ENCODE measurements at regions not wholly inside any gene's neighbourhood (a gene's known extent, or its start where the extent isn't known, plus 50 kb on each side); places are given as distances from the start of the nearest gene placed in this dataset.
"Not testable (repeated sequence)": the region's sequence is repeated elsewhere in the genome, so short reads cannot be mapped to it uniquely, and the experiment has no call there.

- Histone ChIP-seq H3K27me3 (no peaks in the 10 kb centered on the region), H3K36me3 (no peaks in the 10 kb centered on the region), H3K9me3 (no peaks in the 10 kb centered on the region), H3K4me3 (no peak overlapping the region)
- DNase-seq = no peak
Observed at GRCh38 chr1:163983097-163983496, 575.9 kb upstream of the PBX1 start.

DNA sequence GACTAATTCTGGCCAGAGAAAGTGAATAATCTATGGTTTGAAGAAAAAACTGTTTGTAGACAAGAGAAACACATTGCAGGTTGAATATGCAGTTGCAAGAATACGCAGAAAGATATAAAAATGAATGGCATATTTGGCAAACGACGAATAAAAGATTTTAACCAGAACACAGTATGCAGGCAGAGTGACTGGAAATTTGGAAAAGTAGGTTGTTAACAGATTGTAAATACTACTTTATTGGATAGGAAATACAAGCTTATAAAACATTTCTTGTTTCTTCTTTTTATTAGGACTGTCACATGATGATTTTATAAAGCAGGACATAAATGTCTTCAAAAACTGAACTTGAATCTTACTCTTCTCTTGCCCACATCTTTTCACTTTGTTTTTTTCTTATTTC is 573.3 kb upstream of the PBX1 start:
- Histone ChIP-seq H3K27me3 (no peaks in the 10 kb centered on the region), H3K4me3 (no peak overlapping the region), H3K9me3 (no peaks in the 10 kb centered on the region), H3K36me3 (no peaks in the 10 kb centered on the region)
- no peak for DNase-seq

DNA sequence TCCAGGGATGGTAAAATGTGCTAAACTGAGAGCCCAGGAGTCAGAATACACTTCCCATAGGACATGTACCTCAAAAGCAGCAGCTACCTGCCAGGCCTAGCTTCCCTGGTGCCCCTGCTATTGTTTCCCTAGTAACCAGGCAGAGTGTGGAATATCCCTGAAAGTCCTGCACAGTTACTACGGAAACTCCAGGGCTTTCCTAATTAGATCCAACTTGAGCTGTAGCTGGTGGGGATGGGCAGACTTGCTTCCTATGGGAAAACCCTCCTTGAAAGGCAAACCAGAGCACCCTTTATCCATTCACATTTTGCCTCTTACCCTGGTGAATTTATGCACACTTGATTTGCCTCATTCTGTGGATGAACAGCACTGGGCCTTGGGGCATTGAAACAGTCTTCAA is 559.9 kb upstream of the PBX1 start:
- no peaks in the 10 kb centered on the region for H3K9me3 ChIP-seq
- no peak overlapping the region for H3K4me3 ChIP-seq
- no peaks in the 10 kb centered on the region for H3K27me3 ChIP-seq
- no peak for DNase-seq
- no peaks in the 10 kb centered on the region for H3K36me3 ChIP-seq

DNA sequence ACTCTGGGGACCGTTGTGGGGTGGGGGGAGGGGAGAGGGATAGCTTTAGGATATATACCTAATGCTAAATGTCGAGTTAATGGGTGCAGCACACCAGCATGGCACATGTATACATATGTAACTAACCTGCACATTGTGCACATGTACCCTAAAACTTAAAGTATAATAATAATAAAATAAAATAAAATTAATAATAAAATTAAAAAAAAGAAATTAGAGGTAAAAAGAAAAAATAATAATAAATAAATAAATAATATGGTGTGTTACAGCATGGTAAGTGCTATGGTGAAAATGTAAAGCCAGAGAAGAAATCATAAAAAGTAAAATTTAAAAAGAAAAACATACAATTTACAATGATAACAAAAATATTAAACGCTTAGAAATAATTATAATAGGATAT is 552.8 kb upstream of the PBX1 start:
- not testable (repeated sequence) for H3K27me3 ChIP-seq, DNase-seq, H3K9me3 ChIP-seq, H3K4me3 ChIP-seq, H3K36me3 ChIP-seq

DNA sequence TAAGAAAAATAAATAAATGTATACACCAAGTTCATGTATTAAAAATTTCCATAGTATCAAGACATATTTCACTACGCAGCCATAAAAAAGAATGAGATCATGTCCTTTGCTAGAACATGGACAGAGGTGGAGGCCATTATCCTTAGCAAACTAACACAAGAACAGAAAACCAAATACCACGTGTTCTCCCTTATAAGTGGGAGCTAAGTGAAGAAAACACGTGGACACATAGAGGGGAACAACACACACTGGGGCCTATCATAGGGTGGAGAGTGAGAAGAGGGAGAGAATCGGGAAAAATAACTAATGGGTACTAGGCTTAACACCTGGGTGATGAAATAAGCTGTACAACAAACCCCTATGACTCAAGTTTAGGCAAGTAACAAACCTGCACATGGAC is 552.4 kb upstream of the PBX1 start:
- Histone ChIP-seq H3K9me3 (no peaks in the 10 kb centered on the region), H3K36me3 (no peaks in the 10 kb centered on the region), H3K4me3 (no peak overlapping the region), H3K27me3 (no peaks in the 10 kb centered on the region)
- no peak for DNase-seq

- Histone ChIP-seq H3K27me3 (no peaks in the 10 kb centered on the region), H3K4me3 (no peak overlapping the region), H3K9me3 (no peaks in the 10 kb centered on the region), H3K36me3 (no peaks in the 10 kb centered on the region)
- no peak for DNase-seq
Observed at GRCh38 chr1:164017239-164017638, 541.7 kb upstream of the PBX1 start.

GRCh38 chr1:164020391-164020790 is 538.6 kb upstream of the PBX1 start:
- no peak overlapping the region for H3K4me3 ChIP-seq
- DNase-seq = no peak
- H3K27me3 ChIP-seq = no peaks in the 10 kb centered on the region
- no peaks in the 10 kb centered on the region for H3K36me3 ChIP-seq
- H3K9me3 ChIP-seq = no peaks in the 10 kb centered on the region

DNA sequence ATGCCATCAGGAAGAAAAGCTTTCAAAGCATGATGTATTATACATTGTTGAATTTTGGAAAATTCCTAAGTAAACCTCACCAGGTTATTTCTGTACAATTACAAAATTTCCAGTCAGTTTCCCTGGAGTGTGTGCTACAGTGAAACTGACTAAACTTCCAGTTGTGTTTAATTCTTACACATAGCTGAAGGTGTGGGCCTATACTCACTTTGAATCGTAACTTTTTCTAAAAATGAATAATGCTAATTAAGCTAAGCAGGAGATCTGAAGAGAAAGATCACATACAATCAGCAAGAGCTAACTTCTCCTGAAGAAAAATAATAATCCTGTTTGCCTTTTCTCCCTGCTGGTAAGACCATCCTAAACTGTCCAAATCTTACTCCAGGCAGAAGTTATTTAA is 537.2 kb upstream of the PBX1 start:
- no peak overlapping the region for H3K4me3 ChIP-seq
- no peaks in the 10 kb centered on the region for H3K9me3 ChIP-seq
- no peaks in the 10 kb centered on the region for H3K27me3 ChIP-seq
- no peaks in the 10 kb centered on the region for H3K36me3 ChIP-seq
- DNase-seq = no peak

DNA sequence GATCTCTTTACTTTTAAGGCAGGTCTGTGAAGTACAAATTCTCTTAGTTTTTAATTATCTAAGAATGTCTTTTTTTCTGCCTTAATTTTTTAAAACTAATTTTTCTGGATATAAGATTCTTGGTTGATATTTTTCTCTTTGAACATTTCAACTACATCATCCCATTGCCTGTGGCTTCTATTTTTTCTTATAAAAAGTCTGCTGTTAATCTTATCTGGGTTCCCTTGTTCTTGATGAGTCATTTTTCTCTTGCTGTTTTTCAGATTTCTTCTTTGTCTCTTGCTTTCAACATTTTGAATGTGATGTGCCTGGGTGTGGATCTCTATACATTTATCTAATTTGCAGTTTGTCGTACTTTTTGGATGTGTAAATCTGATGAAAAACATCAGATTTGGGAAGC is 525.2 kb upstream of the PBX1 start:
- H3K4me3 ChIP-seq = no peak overlapping the region
- DNase-seq = no peak
- peaks cover 6% of the 10 kb centered on the region for H3K9me3 ChIP-seq
- no peaks in the 10 kb centered on the region for H3K27me3 ChIP-seq
- H3K36me3 ChIP-seq = no peaks in the 10 kb centered on the region

GRCh38 chr1:164040754-164041153 is 518.2 kb upstream of the PBX1 start:
- Histone ChIP-seq H3K4me3 (no peak overlapping the region), H3K27me3 (no peaks in the 10 kb centered on the region), H3K36me3 (no peaks in the 10 kb centered on the region), H3K9me3 (no peaks in the 10 kb centered on the region)
- no peak for DNase-seq

GRCh38 chr1:164051782-164052181 is 507.2 kb upstream of the PBX1 start:
- no peak for DNase-seq
- no peaks in the 10 kb centered on the region for H3K27me3 ChIP-seq

DNA sequence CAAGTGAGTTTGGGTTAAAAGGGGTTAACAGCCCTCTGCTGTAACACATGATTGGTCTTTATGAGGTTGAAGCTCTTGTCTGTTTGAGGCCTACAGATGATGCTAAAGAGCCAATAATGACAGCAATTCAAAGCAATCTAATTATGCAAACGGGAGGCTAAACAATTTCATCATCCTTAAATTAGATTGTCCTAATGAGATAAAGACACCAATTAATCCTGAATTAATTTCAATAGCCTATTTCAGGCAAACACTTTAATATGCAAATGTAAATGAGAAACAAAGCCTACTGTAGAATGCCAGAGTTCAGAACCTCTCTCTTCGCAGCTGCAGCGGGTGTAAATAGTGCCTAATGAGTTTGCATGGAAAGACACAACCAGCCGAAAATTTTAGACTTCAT is 504.7 kb upstream of the PBX1 start:
- H3K36me3 ChIP-seq = no peaks in the 10 kb centered on the region
- H3K4me3 ChIP-seq = no peak overlapping the region
- no peaks in the 10 kb centered on the region for H3K27me3 ChIP-seq
- DNase-seq = no peak
- no peaks in the 10 kb centered on the region for H3K9me3 ChIP-seq

More at GRCh38 chr1:164051782-164052181, 507.2 kb upstream of the PBX1 start:
- Histone ChIP-seq H3K9me3 (no peaks in the 10 kb centered on the region), H3K36me3 (no peaks in the 10 kb centered on the region), H3K4me3 (no peak overlapping the region)

DNA sequence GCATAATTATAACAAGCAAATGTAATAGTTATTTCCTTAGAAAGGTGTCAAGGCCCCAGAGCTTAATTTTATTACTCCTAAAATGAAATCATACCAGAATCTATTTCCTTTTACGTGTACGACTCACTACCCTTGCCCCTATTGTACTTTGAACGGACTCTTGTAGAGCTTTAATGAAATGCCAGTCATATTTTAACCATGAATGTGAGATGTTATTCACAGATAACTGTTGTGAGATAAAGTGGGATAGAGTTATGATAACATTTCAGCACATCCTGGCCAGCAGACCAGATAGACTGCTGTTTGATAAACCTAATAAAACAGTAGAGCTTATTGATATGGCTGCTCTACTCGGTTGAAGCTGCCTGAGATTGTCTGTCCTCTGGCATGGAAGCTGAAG is 500.8 kb upstream of the PBX1 start:
- DNase-seq = no peak
- no peaks in the 10 kb centered on the region for H3K36me3 ChIP-seq
- no peaks in the 10 kb centered on the region for H3K27me3 ChIP-seq
- no peaks in the 10 kb centered on the region for H3K9me3 ChIP-seq
- no peak overlapping the region for H3K4me3 ChIP-seq

DNA sequence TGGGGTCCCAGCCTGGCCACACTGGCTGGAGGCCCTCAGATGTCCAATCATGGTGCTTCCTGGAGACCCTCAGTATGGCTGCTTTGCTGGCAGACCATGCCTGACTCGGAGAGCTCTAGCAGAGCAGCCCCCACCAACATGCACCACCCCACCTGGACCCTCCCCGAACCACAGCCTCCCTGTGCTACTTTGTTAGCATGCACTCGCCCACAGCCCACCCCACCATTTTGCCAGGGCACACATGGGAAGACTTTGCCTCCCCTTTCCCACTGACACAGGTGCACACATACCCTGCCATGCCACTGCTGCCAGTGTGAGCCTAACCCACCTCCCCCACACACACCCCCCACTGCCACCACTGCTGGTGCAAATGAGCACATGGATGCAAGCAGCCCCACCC is 497.5 kb upstream of the PBX1 start:
- Histone ChIP-seq H3K27me3 (no peaks in the 10 kb centered on the region), H3K9me3 (no peaks in the 10 kb centered on the region), H3K36me3 (no peaks in the 10 kb centered on the region), H3K4me3 (no peak overlapping the region)
- no peak for DNase-seq

- no peaks in the 10 kb centered on the region for H3K27me3 ChIP-seq
- no peaks in the 10 kb centered on the region for H3K9me3 ChIP-seq
- H3K36me3 ChIP-seq = no peaks in the 10 kb centered on the region
- no peak overlapping the region for H3K4me3 ChIP-seq
- no peak for DNase-seq
Observed at GRCh38 chr1:164064501-164064900, 494.5 kb upstream of the PBX1 start.

- no peak for DNase-seq
- peaks cover 4% of the 10 kb centered on the region; the same call in 1 of the 2 replicates for H3K9me3 ChIP-seq
- no peak overlapping the region for H3K4me3 ChIP-seq
- H3K27me3 ChIP-seq = no peaks in the 10 kb centered on the region
- H3K36me3 ChIP-seq = no peaks in the 10 kb centered on the region
Observed at GRCh38 chr1:164071288-164071687, 487.7 kb upstream of the PBX1 start.

GRCh38 chr1:164086832-164087231 is 472.2 kb upstream of the PBX1 start:
- no peaks in the 10 kb centered on the region for H3K36me3 ChIP-seq
- no peaks in the 10 kb centered on the region for H3K27me3 ChIP-seq
- no peak for DNase-seq
- H3K9me3 ChIP-seq = no peaks in the 10 kb centered on the region
- H3K4me3 ChIP-seq = no peak overlapping the region

DNA sequence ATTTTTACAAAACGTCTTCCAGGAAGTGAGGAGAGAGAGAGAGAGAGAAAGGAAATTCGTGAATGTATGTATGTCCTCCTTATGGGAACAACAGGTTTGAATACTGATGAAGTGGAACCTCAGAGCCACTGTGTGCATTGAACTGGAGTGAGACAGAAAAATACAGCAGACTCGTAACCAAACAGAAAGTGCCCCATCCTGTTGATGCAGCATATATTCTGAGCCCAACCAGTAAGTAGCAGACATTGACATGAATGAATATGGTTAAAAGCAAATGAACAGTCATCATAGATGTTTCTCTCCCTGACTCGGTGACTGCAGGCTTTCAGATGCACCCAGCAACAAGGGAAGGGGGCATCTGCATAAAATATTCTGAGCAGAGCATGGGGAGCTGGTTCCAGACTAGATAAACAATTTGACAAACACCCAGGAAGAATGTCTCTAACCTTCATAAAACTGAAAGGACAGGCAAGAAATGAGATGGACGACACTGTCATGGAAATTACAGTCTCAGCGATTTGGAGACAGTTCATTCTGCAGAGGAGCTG is 471.0 kb upstream of the PBX1 start:
- Histone ChIP-seq H3K27me3 (no peaks in the 10 kb centered on the region), H3K36me3 (no peaks in the 10 kb centered on the region), H3K9me3 (no peaks in the 10 kb centered on the region), H3K4me3 (no peak overlapping the region)
- no peak for DNase-seq

Measured in MG63 (cell line).